ENCODE measurements at regions not wholly inside any gene's neighbourhood (a gene's known extent, or its start where the extent isn't known, plus 50 kb on each side); places are given as distances from the start of the nearest gene placed in this dataset.

DNA sequence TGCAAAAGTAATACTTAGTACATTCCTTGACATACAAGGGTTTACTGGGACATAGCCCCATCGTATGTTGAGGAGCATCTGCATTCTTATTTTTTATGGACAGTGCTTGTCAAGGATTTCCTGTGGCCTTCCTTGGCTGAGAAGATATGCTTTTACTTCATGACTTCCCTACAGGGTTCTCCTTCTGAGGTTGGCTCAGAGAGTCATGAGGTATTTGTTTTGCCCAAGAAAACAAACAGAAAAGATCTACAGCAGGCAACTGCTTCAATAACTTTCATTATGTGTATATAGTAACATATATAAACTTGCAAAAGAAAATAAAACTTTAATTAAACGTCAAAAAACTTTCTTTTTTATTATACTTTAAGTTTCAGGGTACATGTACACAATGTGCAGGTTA is 577.2 kb upstream of the SEMA3D start:
- H3K4me1 ChIP-seq: no peaks in the 10 kb centered on the region
- no peaks in the 10 kb centered on the region for H3K36me3 ChIP-seq
- intact Hi-C loops (cut with DNase I; ENCODE audit: low total_unique reads): no loop called here
- H3K27ac ChIP-seq: no peak overlapping the region
- H3K4me3 ChIP-seq: no peak overlapping the region
- no peak for DNase-seq (ENCODE audit: low spot score in 2 of 2)
- no peaks in the 10 kb centered on the region for H3K9me3 ChIP-seq
- H3K27me3 ChIP-seq: no peaks in the 10 kb centered on the region
- TF ChIP-seq POLR2AphosphoS5 (IDR thresholded peaks at IDR 0.05): no peak
- no peak for TF ChIP-seq POLR2A (IDR thresholded peaks at IDR 0.05)
- TF ChIP-seq CTCF (IDR thresholded peaks at IDR 0.05): no peak

DNA sequence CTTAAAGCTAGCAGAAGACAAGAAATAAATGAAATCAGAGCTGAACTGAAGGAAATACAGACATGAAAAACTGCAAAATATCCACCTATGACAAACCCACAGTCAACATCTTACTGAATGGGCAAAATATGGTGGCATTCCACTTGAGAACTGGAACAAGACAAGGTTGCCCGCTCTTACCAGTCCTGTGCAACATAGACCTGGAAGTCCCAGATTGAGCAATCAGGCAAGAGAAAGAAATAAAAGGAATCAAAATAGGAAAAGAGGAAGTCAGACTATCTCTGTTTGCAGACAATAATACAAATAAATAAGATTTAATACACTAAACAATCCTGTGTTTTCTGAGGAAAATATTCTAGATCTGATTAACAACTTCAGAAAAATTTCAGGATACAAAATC is 570.5 kb upstream of the SEMA3D start:
- no peaks in the 10 kb centered on the region for H3K36me3 ChIP-seq
- intact Hi-C loops (cut with DNase I; ENCODE audit: low total_unique reads): no loop called here
- H3K4me1 ChIP-seq: no peaks in the 10 kb centered on the region
- no peak overlapping the region for H3K27ac ChIP-seq
- H3K27me3 ChIP-seq: no peaks in the 10 kb centered on the region
- no peak for DNase-seq (ENCODE audit: low spot score in 2 of 2)
- no peak overlapping the region for H3K4me3 ChIP-seq
- H3K9me3 ChIP-seq: peaks cover 0 to 4% of the 10 kb centered on the region in 2 donors
- TF ChIP-seq POLR2AphosphoS5 (IDR thresholded peaks at IDR 0.05) (no peak), CTCF (IDR thresholded peaks at IDR 0.05) (no peak), POLR2A (IDR thresholded peaks at IDR 0.05) (no peak)

DNA sequence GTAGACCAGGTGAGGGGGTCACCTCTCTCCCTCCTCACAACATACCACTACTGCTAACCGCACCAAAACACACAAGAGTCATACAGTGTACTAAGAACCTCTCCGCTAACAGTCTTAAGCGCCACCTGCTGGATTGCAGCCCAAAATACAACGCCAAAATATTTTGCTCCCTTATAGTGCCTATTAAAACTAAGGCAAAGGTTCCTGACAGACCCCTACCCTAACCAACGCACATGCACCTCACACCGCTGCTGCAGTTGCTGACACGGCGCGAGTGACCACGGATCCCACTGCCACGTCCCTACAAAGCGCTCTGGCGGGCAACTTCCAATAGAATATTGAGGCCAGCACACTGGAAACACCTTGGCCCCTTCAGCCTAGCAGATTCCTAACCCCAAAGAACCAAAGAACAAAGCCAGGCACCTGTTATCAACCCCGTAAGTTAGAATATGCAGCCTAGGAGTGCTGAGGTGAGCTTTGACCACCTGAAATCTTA is 563.6 kb upstream of the SEMA3D start:
- Histone ChIP-seq H3K4me1 (no peaks in the 10 kb centered on the region), H3K9me3 (peaks cover 7% of the 10 kb centered on the region in 2 donors), H3K36me3 (no peaks in the 10 kb centered on the region), H3K27ac (no peak overlapping the region), H3K4me3 (no peak overlapping the region), H3K27me3 (no peaks in the 10 kb centered on the region)
- no peak for DNase-seq (ENCODE audit: low spot score in 2 of 2)
- intact Hi-C loops (cut with DNase I; ENCODE audit: low total_unique reads): no loop called here
- TF ChIP-seq CTCF (IDR thresholded peaks at IDR 0.05) (peak in 1 of 3 donors; percentile 15), POLR2AphosphoS5 (IDR thresholded peaks at IDR 0.05) (no peak)

GRCh38 chr7:85749696-85750453 is 563.0 kb upstream of the SEMA3D start:
- Histone ChIP-seq H3K27ac (no peak overlapping the region), H3K4me3 (no peak overlapping the region), H3K27me3 (no peaks in the 10 kb centered on the region), H3K36me3 (no peaks in the 10 kb centered on the region), H3K4me1 (no peaks in the 10 kb centered on the region), H3K9me3 (peaks cover 6 to 7% of the 10 kb centered on the region in 2 donors)
- no peak for DNase-seq (ENCODE audit: low spot score in 2 of 2)
- TF ChIP-seq POLR2AphosphoS5 (IDR thresholded peaks at IDR 0.05) (no peak), CTCF (IDR thresholded peaks at IDR 0.05) (no peak), POLR2A (IDR thresholded peaks at IDR 0.05) (no peak)
- intact Hi-C loops (cut with DNase I; ENCODE audit: low total_unique reads): no loop called here

- TF ChIP-seq CTCF (IDR thresholded peaks at IDR 0.05) (no peak), POLR2A (IDR thresholded peaks at IDR 0.05) (no peak), POLR2AphosphoS5 (IDR thresholded peaks at IDR 0.05) (no peak)
- peaks cover 6 to 13% of the 10 kb centered on the region in 2 donors for H3K9me3 ChIP-seq
- H3K27me3 ChIP-seq: no peaks in the 10 kb centered on the region
- H3K4me1 ChIP-seq: no peaks in the 10 kb centered on the region
- no peaks in the 10 kb centered on the region for H3K36me3 ChIP-seq
- no peak overlapping the region for H3K27ac ChIP-seq
- no peak overlapping the region for H3K4me3 ChIP-seq
- intact Hi-C loops (cut with DNase I; ENCODE audit: low total_unique reads): no loop called here
- DNase-seq (ENCODE audit: low spot score in 2 of 2): no peak
These were observed 562.0 kb upstream of the SEMA3D start for GRCh38 chr7:85748861-85749260.

Data from breast epithelium (tissue), 4 donors.